ENCODE measurements at regions not wholly inside any gene's neighbourhood (a gene's known extent, or its start where the extent isn't known, plus 50 kb on each side); places are given as distances from the start of the nearest gene placed in this dataset.
"Not testable (repeated sequence)": the region's sequence is repeated elsewhere in the genome, so short reads cannot be mapped to it uniquely, and the experiment has no call there.

GRCh38 chr2:182477774-182478173, 50.9 kb upstream of the PDE1A start:
- no peaks in the 10 kb centered on the region for H3K36me3 Mint-ChIP-seq (ENCODE audit: insufficient read depth)
- no peak overlapping the region for H3K27ac Mint-ChIP-seq

GRCh38 chr2:182481676-182482075, 54.8 kb upstream of the PDE1A start:
- Mint-ChIP-seq H3K9me3 (no peaks in the 10 kb centered on the region), H3K27ac (no peak overlapping the region), H3K36me3 (ENCODE audit: insufficient read depth) (no peaks in the 10 kb centered on the region), H3K27me3 (no peaks in the 10 kb centered on the region), H3K4me3 (no peak overlapping the region), H3K4me1 (ENCODE audit: low read depth in 2 of 2) (no peaks in the 10 kb centered on the region)
- DNase-seq = no peak
- no peak for ATAC-seq (replicated peaks)

More at GRCh38 chr2:182477774-182478173, 50.9 kb upstream of the PDE1A start:
- ATAC-seq (replicated peaks) (no peak), DNase-seq (no peak)
- Mint-ChIP-seq H3K4me1 (ENCODE audit: low read depth in 2 of 2) (no peaks in the 10 kb centered on the region), H3K27me3 (no peaks in the 10 kb centered on the region), H3K9me3 (no peaks in the 10 kb centered on the region), H3K4me3 (no peak overlapping the region)

GRCh38 chr2:182482511-182482910, 55.7 kb upstream of the PDE1A start:
- H3K4me1 Mint-ChIP-seq (ENCODE audit: low read depth in 2 of 2) = no peaks in the 10 kb centered on the region
- no peak overlapping the region for H3K4me3 Mint-ChIP-seq
- ATAC-seq (replicated peaks) (no peak), DNase-seq (no peak)
- H3K9me3 Mint-ChIP-seq = no peaks in the 10 kb centered on the region
- no peaks in the 10 kb centered on the region for H3K36me3 Mint-ChIP-seq (ENCODE audit: insufficient read depth)
- no peak overlapping the region for H3K27ac Mint-ChIP-seq
- H3K27me3 Mint-ChIP-seq = no peaks in the 10 kb centered on the region

GRCh38 chr2:182496596-182496995, 69.8 kb upstream of the PDE1A start:
- Mint-ChIP-seq H3K27ac (no peak overlapping the region), H3K36me3 (ENCODE audit: insufficient read depth) (no peaks in the 10 kb centered on the region), H3K27me3 (no peaks in the 10 kb centered on the region), H3K9me3 (peaks cover 5 to 7% of the 10 kb centered on the region in 2 donors), H3K4me1 (ENCODE audit: low read depth in 2 of 2) (no peaks in the 10 kb centered on the region), H3K4me3 (no peak overlapping the region)
- ATAC-seq (replicated peaks) (no peak), DNase-seq (no peak)

GRCh38 chr2:182499706-182500470, 73.1 kb upstream of the PDE1A start:
- ATAC-seq (replicated peaks) = no peak
- Mint-ChIP-seq H3K27me3 (no peaks in the 10 kb centered on the region), H3K4me1 (ENCODE audit: low read depth in 2 of 2) (no peaks in the 10 kb centered on the region), H3K4me3 (no peak overlapping the region), H3K27ac (no peak overlapping the region), H3K36me3 (ENCODE audit: insufficient read depth) (no peaks in the 10 kb centered on the region), H3K9me3 (peaks cover 3 to 4% of the 10 kb centered on the region in 2 donors)
- DNase-seq = no peak

GRCh38 chr2:182503886-182504285, 77.0 kb upstream of the PDE1A start:
- no peaks in the 10 kb centered on the region for H3K36me3 Mint-ChIP-seq (ENCODE audit: insufficient read depth)
- H3K4me3 Mint-ChIP-seq = no peak overlapping the region
- H3K27ac Mint-ChIP-seq = no peak overlapping the region
- ATAC-seq (replicated peaks) (no peak), DNase-seq (no peak)
- H3K9me3 Mint-ChIP-seq = no peaks in the 10 kb centered on the region
- no peaks in the 10 kb centered on the region for H3K4me1 Mint-ChIP-seq (ENCODE audit: low read depth in 2 of 2)
- H3K27me3 Mint-ChIP-seq = no peaks in the 10 kb centered on the region

GRCh38 chr2:182504903-182505302, 78.1 kb upstream of the PDE1A start:
- Mint-ChIP-seq H3K4me1 (ENCODE audit: low read depth in 2 of 2) (no peaks in the 10 kb centered on the region), H3K27me3 (no peaks in the 10 kb centered on the region), H3K36me3 (ENCODE audit: insufficient read depth) (no peaks in the 10 kb centered on the region), H3K4me3 (no peak overlapping the region), H3K9me3 (no peaks in the 10 kb centered on the region), H3K27ac (no peak overlapping the region)
- ATAC-seq (replicated peaks) (no peak), DNase-seq (no peak)

GRCh38 chr2:182506606-182507005, 79.8 kb upstream of the PDE1A start:
- no peaks in the 10 kb centered on the region for H3K4me1 Mint-ChIP-seq (ENCODE audit: low read depth in 2 of 2)
- H3K9me3 Mint-ChIP-seq = peaks cover 0 to under 1% of the 10 kb centered on the region in 2 donors
- no peaks in the 10 kb centered on the region for H3K36me3 Mint-ChIP-seq (ENCODE audit: insufficient read depth)
- ATAC-seq (replicated peaks) = no peak
- DNase-seq = no peak
- no peak overlapping the region for H3K4me3 Mint-ChIP-seq
- H3K27ac Mint-ChIP-seq = no peak overlapping the region
- H3K27me3 Mint-ChIP-seq = no peaks in the 10 kb centered on the region

- H3K9me3 Mint-ChIP-seq; DNase-seq; H3K27me3 Mint-ChIP-seq; ATAC-seq (replicated peaks); H3K4me1 Mint-ChIP-seq (ENCODE audit: low read depth in 2 of 2); H3K27ac Mint-ChIP-seq; H3K36me3 Mint-ChIP-seq (ENCODE audit: insufficient read depth); H3K4me3 Mint-ChIP-seq: not testable (repeated sequence)
Measured at GRCh38 chr2:182508583-182508982, 81.7 kb upstream of the PDE1A start.

- Mint-ChIP-seq H3K4me3 (no peak overlapping the region), H3K4me1 (ENCODE audit: low read depth in 2 of 2) (no peaks in the 10 kb centered on the region), H3K36me3 (ENCODE audit: insufficient read depth) (no peaks in the 10 kb centered on the region), H3K27me3 (no peaks in the 10 kb centered on the region), H3K27ac (no peak overlapping the region), H3K9me3 (peaks cover 6 to 9% of the 10 kb centered on the region in 2 donors)
- ATAC-seq (replicated peaks) (no peak), DNase-seq (no peak)
Measured at GRCh38 chr2:182509216-182509615, 82.4 kb upstream of the PDE1A start.

GRCh38 chr2:182521453-182522404, 94.9 kb upstream of the PDE1A start:
- Mint-ChIP-seq H3K36me3 (ENCODE audit: insufficient read depth) (no peaks in the 10 kb centered on the region), H3K27me3 (no peaks in the 10 kb centered on the region), H3K9me3 (no peaks in the 10 kb centered on the region), H3K4me3 (no peak overlapping the region), H3K4me1 (ENCODE audit: low read depth in 2 of 2) (no peaks in the 10 kb centered on the region), H3K27ac (no peak overlapping the region)
- DNase-seq (no peak), ATAC-seq (replicated peaks) (no peak)

- no peak overlapping the region for H3K4me3 Mint-ChIP-seq
- no peak overlapping the region for H3K27ac Mint-ChIP-seq
- H3K36me3 Mint-ChIP-seq (ENCODE audit: insufficient read depth) = no peaks in the 10 kb centered on the region
- H3K27me3 Mint-ChIP-seq = no peaks in the 10 kb centered on the region
- no peak for DNase-seq
- ATAC-seq (replicated peaks) = no peak
- H3K4me1 Mint-ChIP-seq (ENCODE audit: low read depth in 2 of 2) = no peaks in the 10 kb centered on the region
- no peaks in the 10 kb centered on the region for H3K9me3 Mint-ChIP-seq
Measured at GRCh38 chr2:182522405-182522896, 95.6 kb upstream of the PDE1A start.

- Mint-ChIP-seq H3K27me3 (no peaks in the 10 kb centered on the region), H3K4me1 (ENCODE audit: low read depth in 2 of 2) (no peaks in the 10 kb centered on the region), H3K9me3 (peaks cover 0 to 1% of the 10 kb centered on the region in 2 donors), H3K4me3 (no peak overlapping the region), H3K27ac (no peak overlapping the region), H3K36me3 (ENCODE audit: insufficient read depth) (no peaks in the 10 kb centered on the region)
- no peak for DNase-seq
- ATAC-seq (replicated peaks) = no peak
Measured at GRCh38 chr2:182522972-182523473, 96.2 kb upstream of the PDE1A start.
